ENCODE measurements at regions not wholly inside any gene's neighbourhood (a gene's known extent, or its start where the extent isn't known, plus 50 kb on each side); places are given as distances from the start of the nearest gene placed in this dataset.

GRCh38 chr12:87518036-87518435, 511.2 kb downstream of the C12orf50 start:
- Histone ChIP-seq H3K4ac (ENCODE audit: low read depth, low read length) (no peak overlapping the region), H3K23ac (ENCODE audit: insufficient read length, low read depth, low read length) (no peak overlapping the region), H3K27ac (ENCODE audit: insufficient read length, low read depth, low read length) (no peak overlapping the region), H2BK5ac (ENCODE audit: insufficient read length, low read length) (no peak overlapping the region), H3K18ac (ENCODE audit: insufficient read length, low read depth, low read length) (no peak overlapping the region), H3T11ph (ENCODE audit: low read length) (no peak overlapping the region), H2BK120ac (ENCODE audit: low read depth, low read length, poor library complexity, severe bottlenecking) (no peak overlapping the region), H3K56ac (ENCODE audit: insufficient read length, low read depth, low read length) (no peak overlapping the region), H3K79me2 (ENCODE audit: insufficient read depth, low read length) (no peaks in the 10 kb centered on the region), H2AK5ac (ENCODE audit: insufficient read length, low read length) (no peak overlapping the region), H3K27me3 (ENCODE audit: insufficient read depth, low read length) (no peaks in the 10 kb centered on the region), H2BK20ac (ENCODE audit: low read depth, low read length, poor library complexity, severe bottlenecking) (no peak overlapping the region), H3K9me3 (ENCODE audit: control insufficient read depth, low read depth, low read length) (no peaks in the 10 kb centered on the region), H3K9ac (ENCODE audit: extremely low read depth, insufficient read length, low read length) (no peak overlapping the region), H2AFZ (ENCODE audit: low read length) (no peak overlapping the region), H4K20me1 (ENCODE audit: control insufficient read depth, insufficient read depth, insufficient read length) (no peaks in the 10 kb centered on the region), H4K91ac (ENCODE audit: insufficient read length, low read depth, low read length) (no peak overlapping the region), H4K5ac (ENCODE audit: insufficient read length, low read depth, low read length) (no peak overlapping the region), H2BK12ac (ENCODE audit: insufficient read length, low read depth, low read length) (no peak overlapping the region), H2BK15ac (ENCODE audit: low read depth, low read length) (no peak overlapping the region), H4K8ac (replicated peaks; ENCODE audit: insufficient read length, low read depth, low read length) (no peak overlapping the region), H3K79me1 (ENCODE audit: insufficient read depth, low read depth, low read length, poor library complexity, severe bottlenecking) (no peaks in the 10 kb centered on the region), H3K23me2 (ENCODE audit: insufficient read length, low read depth, low read length, poor library complexity, severe bottlenecking) (no peaks in the 10 kb centered on the region), H3K14ac (ENCODE audit: insufficient read depth, low read length) (no peak overlapping the region), H3K4me2 (ENCODE audit: insufficient read depth, insufficient read length, low read length) (no peak overlapping the region), H3K4me1 (ENCODE audit: insufficient read depth, low read length) (no peaks in the 10 kb centered on the region)
- TF ChIP-seq, protein P1, sequence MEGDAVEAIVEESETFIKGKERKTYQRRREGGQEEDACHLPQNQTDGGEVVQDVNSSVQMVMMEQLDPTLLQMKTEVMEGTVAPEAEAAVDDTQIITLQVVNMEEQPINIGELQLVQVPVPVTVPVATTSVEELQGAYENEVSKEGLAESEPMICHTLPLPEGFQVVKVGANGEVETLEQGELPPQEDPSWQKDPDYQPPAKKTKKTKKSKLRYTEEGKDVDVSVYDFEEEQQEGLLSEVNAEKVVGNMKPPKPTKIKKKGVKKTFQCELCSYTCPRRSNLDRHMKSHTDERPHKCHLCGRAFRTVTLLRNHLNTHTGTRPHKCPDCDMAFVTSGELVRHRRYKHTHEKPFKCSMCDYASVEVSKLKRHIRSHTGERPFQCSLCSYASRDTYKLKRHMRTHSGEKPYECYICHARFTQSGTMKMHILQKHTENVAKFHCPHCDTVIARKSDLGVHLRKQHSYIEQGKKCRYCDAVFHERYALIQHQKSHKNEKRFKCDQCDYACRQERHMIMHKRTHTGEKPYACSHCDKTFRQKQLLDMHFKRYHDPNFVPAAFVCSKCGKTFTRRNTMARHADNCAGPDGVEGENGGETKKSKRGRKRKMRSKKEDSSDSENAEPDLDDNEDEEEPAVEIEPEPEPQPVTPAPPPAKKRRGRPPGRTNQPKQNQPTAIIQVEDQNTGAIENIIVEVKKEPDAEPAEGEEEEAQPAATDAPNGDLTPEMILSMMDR (conservative IDR thresholded peaks at IDR 0.05) = no peak
- H3K4me1 Mint-ChIP-seq = no peaks in the 10 kb centered on the region
- WGBS (ENCODE audit: extremely low coverage, insufficient read length, low lambda C conversion rate) = no CpG with 5 or more reads among the region's 1 CpG
- H3K27ac Mint-ChIP-seq = no peak overlapping the region
- no peak overlapping the region for H3K4me3 Mint-ChIP-seq
- DNase-seq = no peak
- no peaks in the 10 kb centered on the region for H3K27me3 Mint-ChIP-seq (ENCODE audit: low read depth)
- no peaks in the 10 kb centered on the region for H3K36me3 Mint-ChIP-seq (ENCODE audit: insufficient read depth in 1 of 3, low read depth in 3 of 3)
- no peaks in the 10 kb centered on the region; a peak in 2 of 5 replicates for H3K9me3 Mint-ChIP-seq
